Subcutaneous abdominal adipose tissue (tissue), 5 donors: ENCODE measurements at regions not wholly inside any gene's neighbourhood (a gene's known extent, or its start where the extent isn't known, plus 50 kb on each side); places are given as distances from the start of the nearest gene placed in this dataset.

Source experiments
- H3K27ac ChIP-seq: one replicate; pipeline ENCODE4 v1.7.0; 2013; ENCODE audit warnings: low read depth, mild to moderate bottlenecking, inconsistent platforms, low read length, moderate library complexity
- H3K27me3 ChIP-seq, 5 donors: one replicate each; pipeline ENCODE4 v1.7.0; 2013; ENCODE audit warnings: low read length in 5 of 5, inconsistent platforms in 1 of 5; ENCODE audit not compliant: control insufficient read depth in 5 of 5, insufficient read depth in 4 of 5
- H3K36me3 ChIP-seq, 5 donors: one replicate each; pipeline ENCODE4 v1.7.0; 2013; ENCODE audit warnings: low read length in 5 of 5; ENCODE audit not compliant: control insufficient read depth in 5 of 5, insufficient read depth in 5 of 5
- H3K4me1 ChIP-seq, 5 donors: one replicate each; pipeline ENCODE4 v1.7.0; 2013; ENCODE audit warnings: low read length in 5 of 5, mild to moderate bottlenecking in 3 of 5, moderate library complexity in 1 of 5; ENCODE audit not compliant: control insufficient read depth in 5 of 5, insufficient read depth in 5 of 5
- H3K4me3 ChIP-seq, 5 donors: one replicate each; pipeline ENCODE4 v1.7.0; 2013; ENCODE audit warnings: low read length in 5 of 5, low read depth in 1 of 5
- H3K9ac ChIP-seq, 5 donors: one replicate each; pipeline ENCODE4 v1.7.0; 2013; ENCODE audit warnings: low read length in 5 of 5, mild to moderate bottlenecking in 4 of 5, moderate library complexity in 3 of 5
- H3K9me3 ChIP-seq, 5 donors: one replicate each; pipeline ENCODE4 v1.7.0; 2013; ENCODE audit warnings: low read length in 5 of 5; ENCODE audit not compliant: control insufficient read depth in 5 of 5
- donor health status: healthy.
- donor health status: healthy.
- donor health status: healthy.
- donor health status: healthy.
- donor health status: healthy.

DNA sequence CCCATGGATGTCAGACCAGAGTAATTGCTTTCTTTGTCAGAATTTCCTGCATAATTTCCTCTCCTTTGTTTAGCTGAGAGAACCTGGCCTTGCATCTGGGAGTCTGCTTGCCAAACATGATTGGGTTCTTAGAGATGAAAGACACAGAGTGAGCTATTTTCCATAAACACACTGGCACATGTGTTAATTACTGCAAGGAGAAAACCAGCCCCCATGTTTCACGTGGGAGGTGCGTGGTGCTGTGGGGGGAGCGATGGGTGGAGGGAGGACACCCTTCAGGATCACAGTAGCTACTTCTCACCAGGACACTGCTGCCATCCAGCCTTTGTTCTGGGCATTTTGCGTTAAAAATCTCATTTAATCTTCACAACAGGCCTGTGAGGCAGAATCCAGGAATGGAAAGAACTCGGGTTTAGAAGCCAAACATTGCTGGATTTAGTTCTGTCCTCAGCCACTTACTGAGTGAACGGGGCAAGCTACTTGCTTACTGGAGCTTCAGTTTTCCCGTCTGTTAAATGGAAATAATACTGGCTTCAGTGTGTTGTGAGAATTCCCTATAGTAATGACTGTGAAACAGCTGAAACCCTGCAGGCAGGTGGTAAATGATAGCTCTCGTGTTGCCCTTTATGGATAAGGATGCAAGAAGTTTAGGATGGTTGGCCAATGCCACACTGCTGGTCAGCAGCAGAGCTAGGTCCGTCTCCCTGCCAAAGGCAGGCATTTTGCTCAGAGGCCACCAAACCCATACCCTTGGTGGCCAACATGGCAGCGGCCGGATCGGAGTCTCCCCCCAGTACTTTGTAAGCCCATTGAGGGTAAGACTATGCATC lies 100.1 kb upstream of the ASAP2 start:
- Histone ChIP-seq H3K4me3 (no peak overlapping the region), H3K36me3 (no peaks in the 10 kb centered on the region), H3K9me3 (no peaks in the 10 kb centered on the region), H3K27ac (no peak overlapping the region), H3K4me1 (peaks cover 0 to 24% (median 3%) of the 10 kb centered on the region in 5 donors), H3K9ac (no peak overlapping the region), H3K27me3 (no peaks in the 10 kb centered on the region)

GRCh38 chr2:9105601-9106337 lies 100.8 kb upstream of the ASAP2 start:
- H3K27ac ChIP-seq: no peak overlapping the region
- H3K9ac ChIP-seq: no peak overlapping the region
- H3K4me3 ChIP-seq: no peak overlapping the region
- no peaks in the 10 kb centered on the region for H3K36me3 ChIP-seq
- H3K9me3 ChIP-seq: no peaks in the 10 kb centered on the region
- peaks cover 0 to 24% (median 3%) of the 10 kb centered on the region in 5 donors for H3K4me1 ChIP-seq
- no peaks in the 10 kb centered on the region for H3K27me3 ChIP-seq

GRCh38 chr2:9103663-9104277 lies 100.3 kb upstream of the MBOAT2 start:
- Histone ChIP-seq H3K9me3 (no peaks in the 10 kb centered on the region), H3K36me3 (no peaks in the 10 kb centered on the region), H3K27me3 (no peaks in the 10 kb centered on the region), H3K27ac (no peak overlapping the region), H3K4me3 (no peak overlapping the region), H3K4me1 (peaks cover 0 to 24% (median 3%) of the 10 kb centered on the region in 5 donors), H3K9ac (no peak overlapping the region)

DNA sequence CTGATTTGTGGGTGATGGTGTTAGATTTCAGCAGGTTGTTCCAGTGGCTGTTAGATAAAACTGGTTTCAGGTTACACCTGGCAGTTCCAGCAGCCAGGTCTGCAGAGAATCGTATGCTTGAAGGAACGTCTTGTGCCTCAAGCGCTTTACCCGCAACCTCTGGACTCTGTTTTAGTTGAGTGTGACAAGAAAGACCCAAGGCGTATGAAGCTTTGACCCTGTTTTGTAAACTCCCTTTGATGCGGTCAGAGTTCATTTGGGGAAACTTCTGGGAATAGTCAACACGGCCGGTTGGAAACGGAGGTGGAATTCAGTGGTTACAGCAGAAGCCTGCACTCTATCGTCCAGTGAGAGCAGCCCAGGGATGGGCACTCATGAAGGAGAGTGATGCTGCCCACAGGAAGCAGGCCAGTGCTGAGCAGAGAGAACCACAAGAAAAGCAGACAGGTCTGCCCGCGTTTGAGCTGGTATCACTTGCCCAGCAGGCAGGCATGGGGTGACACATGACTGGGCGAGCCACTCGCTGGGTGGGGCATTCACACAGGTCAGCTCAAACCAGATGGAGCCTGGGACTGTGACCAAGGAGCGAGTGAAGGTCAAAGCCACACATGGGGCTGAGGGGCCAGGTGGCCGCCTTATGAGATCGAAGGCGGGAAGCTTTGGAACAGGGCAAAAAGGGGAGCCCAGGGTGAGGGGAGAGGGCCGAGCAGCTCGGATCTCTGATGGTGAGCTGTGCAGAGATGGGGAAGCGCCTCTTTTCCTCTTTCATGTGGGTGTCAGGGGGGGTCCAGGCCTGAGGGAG lies 99.6 kb upstream of the MBOAT2 start:
- no peak overlapping the region for H3K9ac ChIP-seq
- H3K27ac ChIP-seq: no peak overlapping the region
- no peaks in the 10 kb centered on the region for H3K27me3 ChIP-seq
- no peaks in the 10 kb centered on the region for H3K36me3 ChIP-seq
- no peaks in the 10 kb centered on the region for H3K9me3 ChIP-seq
- H3K4me3 ChIP-seq: no peak overlapping the region
- peaks cover 0 to 27% (median 3%) of the 10 kb centered on the region in 5 donors for H3K4me1 ChIP-seq

- H3K4me1 ChIP-seq: peaks cover 0 to 26% (median 3%) of the 10 kb centered on the region in 5 donors
- no peak overlapping the region for H3K27ac ChIP-seq
- H3K27me3 ChIP-seq: no peaks in the 10 kb centered on the region
- H3K36me3 ChIP-seq: no peaks in the 10 kb centered on the region
- no peak overlapping the region for H3K4me3 ChIP-seq
- no peaks in the 10 kb centered on the region for H3K9me3 ChIP-seq
- no peak overlapping the region for H3K9ac ChIP-seq
Observed at GRCh38 chr2:9101763-9102425, 98.4 kb upstream of the MBOAT2 start.

- H3K9me3 ChIP-seq: no peaks in the 10 kb centered on the region
- no peak overlapping the region for H3K27ac ChIP-seq
- no peak overlapping the region for H3K4me3 ChIP-seq
- no peak overlapping the region for H3K9ac ChIP-seq
- no peaks in the 10 kb centered on the region for H3K27me3 ChIP-seq
- no peaks in the 10 kb centered on the region for H3K36me3 ChIP-seq
- H3K4me1 ChIP-seq: peaks cover 0 to 28% (median 12%) of the 10 kb centered on the region in 5 donors
Observed at GRCh38 chr2:9100080-9100876, 96.8 kb upstream of the MBOAT2 start.

DNA sequence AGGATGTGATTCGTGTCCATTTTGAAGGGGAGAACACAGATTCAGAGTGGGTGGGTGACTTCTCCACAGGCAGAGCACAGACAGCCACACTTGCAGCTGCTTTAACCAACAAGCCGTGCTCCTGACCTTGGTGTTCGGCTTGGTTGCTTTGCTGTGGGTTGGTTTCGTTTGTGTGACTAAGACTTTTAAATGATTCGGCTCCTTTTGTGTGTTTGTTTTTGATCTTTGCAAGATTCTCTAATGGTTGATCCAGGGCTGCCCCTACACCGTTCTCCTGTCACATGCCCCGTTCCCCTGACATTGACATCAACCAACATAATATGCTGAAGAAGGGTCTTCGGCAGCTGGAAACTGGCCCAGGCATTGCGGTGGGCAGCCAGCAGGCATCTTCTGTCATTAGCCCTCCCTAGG lies 95.9 kb upstream of the MBOAT2 start:
- H3K9me3 ChIP-seq: no peaks in the 10 kb centered on the region
- H3K9ac ChIP-seq: no peak overlapping the region
- peaks cover 0 to 32% (median 15%) of the 10 kb centered on the region in 5 donors for H3K4me1 ChIP-seq
- H3K27me3 ChIP-seq: no peaks in the 10 kb centered on the region
- H3K27ac ChIP-seq: no peak overlapping the region
- no peak overlapping the region for H3K4me3 ChIP-seq
- H3K36me3 ChIP-seq: no peaks in the 10 kb centered on the region

- Histone ChIP-seq H3K4me3 (no peak overlapping the region), H3K36me3 (no peaks in the 10 kb centered on the region), H3K9ac (no peak overlapping the region), H3K27me3 (no peaks in the 10 kb centered on the region), H3K4me1 (peaks cover 0 to 32% (median 15%) of the 10 kb centered on the region in 5 donors), H3K27ac (no peak overlapping the region), H3K9me3 (no peaks in the 10 kb centered on the region)
Observed at GRCh38 chr2:9097892-9098291, 94.4 kb upstream of the MBOAT2 start.

- H3K4me1 ChIP-seq: peaks cover 0 to 32% (median 15%) of the 10 kb centered on the region in 5 donors
- no peaks in the 10 kb centered on the region for H3K9me3 ChIP-seq
- no peak overlapping the region for H3K9ac ChIP-seq
- H3K4me3 ChIP-seq: no peak overlapping the region
- H3K27ac ChIP-seq: no peak overlapping the region
- H3K36me3 ChIP-seq: no peaks in the 10 kb centered on the region
- H3K27me3 ChIP-seq: no peaks in the 10 kb centered on the region
Observed at GRCh38 chr2:9097239-9097638, 93.8 kb upstream of the MBOAT2 start.
